HEK293 (cell line): ENCODE measurements at regions not wholly inside any gene's neighbourhood (a gene's known extent, or its start where the extent isn't known, plus 50 kb on each side); places are given as distances from the start of the nearest gene placed in this dataset.

ENCODE experiments used
- ZNF24 ChIP-seq: fragments of 450-650 bp; formaldehyde crosslinking; IDR thresholded peaks from 2 replicates; pipeline ENCODE4 v1.5.1; 2016; ENCODE audit warnings: missing biosample characterization, missing genetic modification characterization
- ZNF610 ChIP-seq: fragments of 450-650 bp; formaldehyde crosslinking; IDR thresholded peaks from 2 replicates; pipeline ENCODE4 v1.5.1; 2016; ENCODE audit warnings: missing biosample characterization, missing genetic modification characterization, borderline replicate concordance
- TF ChIP-seq, protein P1 (sequence below): fragments of 450-650 bp; formaldehyde crosslinking; IDR thresholded peaks from 2 replicates; pipeline ENCODE4 v1.5.1; 2016; ENCODE audit warnings: missing biosample characterization, missing genetic modification characterization

DNA sequence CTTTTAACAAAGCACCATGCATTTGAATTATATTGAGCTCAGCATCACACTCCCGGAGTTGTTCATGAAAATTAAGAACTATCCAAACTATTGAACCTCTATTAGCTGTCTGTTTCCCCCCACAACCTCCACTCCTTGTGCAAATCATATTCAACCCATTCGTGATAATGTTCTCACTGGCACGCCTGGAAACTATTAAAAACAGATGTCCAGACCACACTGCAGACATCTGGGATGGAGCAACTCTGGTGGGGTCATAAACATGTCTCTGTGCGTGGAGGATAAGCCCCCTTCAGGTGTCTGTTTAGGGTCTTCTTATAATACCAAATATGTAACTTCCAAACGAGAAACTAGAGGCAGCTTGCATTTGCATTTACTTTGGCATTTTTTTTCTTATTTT, 193.7 kb downstream of the TFAP2A start:
- TF ChIP-seq, protein P1, sequence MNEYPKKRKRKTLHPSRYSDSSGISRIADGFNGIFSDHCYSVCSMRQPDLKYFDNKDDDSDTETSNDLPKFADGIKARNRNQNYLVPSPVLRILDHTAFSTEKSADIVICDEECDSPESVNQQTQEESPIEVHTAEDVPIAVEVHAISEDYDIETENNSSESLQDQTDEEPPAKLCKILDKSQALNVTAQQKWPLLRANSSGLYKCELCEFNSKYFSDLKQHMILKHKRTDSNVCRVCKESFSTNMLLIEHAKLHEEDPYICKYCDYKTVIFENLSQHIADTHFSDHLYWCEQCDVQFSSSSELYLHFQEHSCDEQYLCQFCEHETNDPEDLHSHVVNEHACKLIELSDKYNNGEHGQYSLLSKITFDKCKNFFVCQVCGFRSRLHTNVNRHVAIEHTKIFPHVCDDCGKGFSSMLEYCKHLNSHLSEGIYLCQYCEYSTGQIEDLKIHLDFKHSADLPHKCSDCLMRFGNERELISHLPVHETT: no peak
- TF ChIP-seq ZNF610 (tag by site-specific recombination) (no peak), ZNF24 (tag by site-specific recombination) (no peak)
